GM18519 (cell line): ENCODE measurements at regions not wholly inside any gene's neighbourhood (a gene's known extent, or its start where the extent isn't known, plus 50 kb on each side); places are given as distances from the start of the nearest gene placed in this dataset.
"Not testable (repeated sequence)": the region's sequence is repeated elsewhere in the genome, so short reads cannot be mapped to it uniquely, and the experiment has no call there.

ENCODE experiments used
- ATAC-seq: cut with Tn5 transposase; IDR thresholded peaks from one replicate; pipeline ENCODE4 v1.9.1; 2021; ENCODE audit warnings: mild to moderate bottlenecking, moderate library complexity; ENCODE audit not compliant: unreplicated experiment, low FRiP score

DNA sequence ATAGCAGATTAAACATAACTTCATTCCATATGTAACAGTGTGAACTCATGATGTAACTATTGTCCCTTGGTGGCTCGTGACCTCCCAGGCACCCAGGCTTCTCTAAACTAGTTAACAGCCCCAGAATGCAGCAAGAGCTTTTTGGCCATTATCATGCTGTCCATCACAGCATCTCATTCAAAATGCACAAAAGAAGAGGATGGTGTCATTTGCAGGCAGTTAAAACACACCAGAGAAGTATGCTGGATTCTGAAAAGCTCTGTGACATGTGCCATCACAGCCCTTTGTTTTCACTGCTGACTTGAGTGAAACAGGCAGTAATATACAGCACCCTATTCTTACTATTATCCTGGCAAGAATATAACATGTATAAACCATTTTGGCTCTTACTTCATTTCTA lies 117.6 kb upstream of the CHMP2B start:
- no peak for ATAC-seq

DNA sequence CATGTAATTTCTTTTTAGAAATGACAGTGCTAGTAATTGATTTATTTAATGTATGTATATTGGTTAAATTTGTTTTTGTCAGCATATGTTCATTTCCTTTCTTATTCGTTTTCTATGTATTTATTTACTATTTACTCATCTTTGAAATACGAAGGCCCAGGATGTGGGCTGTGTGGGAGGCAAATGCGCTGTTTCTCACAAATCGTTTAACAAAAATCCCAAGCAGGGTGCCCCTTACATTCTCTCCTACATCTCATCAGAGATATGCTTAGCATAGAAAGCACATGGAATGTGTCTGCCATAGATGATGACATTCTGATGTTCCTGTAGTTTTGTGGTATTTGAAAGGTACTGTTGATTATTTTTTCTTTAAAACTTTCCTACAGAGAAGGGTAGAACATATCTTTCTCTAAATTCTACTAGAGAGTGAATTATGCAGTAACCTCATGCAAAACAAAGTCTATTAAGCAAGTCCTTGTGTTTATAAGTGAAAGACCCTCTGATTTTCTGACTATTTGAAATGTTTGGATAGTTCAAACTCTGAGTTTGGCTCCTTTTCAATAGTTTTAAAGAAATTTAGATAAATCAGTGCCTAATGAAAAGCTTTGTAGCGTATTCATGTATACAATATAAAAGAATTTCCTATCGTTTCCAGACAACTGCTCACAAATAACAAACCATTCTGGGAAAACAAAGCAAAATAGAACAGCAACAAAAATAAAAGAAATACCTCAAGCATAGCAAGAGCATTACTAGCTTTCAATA lies 111.1 kb upstream of the VGLL3 start:
- no peak for ATAC-seq

DNA sequence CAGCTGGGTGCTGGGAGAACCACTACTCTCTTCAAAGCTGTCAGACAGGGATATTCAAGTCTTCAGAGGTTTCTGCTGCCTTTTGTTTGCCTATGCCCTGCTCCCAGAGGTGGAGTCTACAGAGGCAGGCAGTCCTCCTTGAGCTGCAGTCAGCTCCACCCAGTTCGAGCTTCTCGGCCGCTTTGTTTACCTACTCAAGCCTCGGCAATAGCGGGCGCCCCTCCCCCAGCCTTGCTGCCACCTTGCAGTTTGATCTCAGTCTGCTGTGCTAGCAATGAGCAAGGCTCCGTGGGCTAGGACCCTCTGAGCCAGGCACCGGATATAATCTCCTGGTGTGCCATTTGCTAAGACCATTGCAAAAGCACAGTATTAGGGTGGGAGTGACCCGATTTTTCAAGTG lies 106.8 kb upstream of the VGLL3 start:
- not testable (repeated sequence) for ATAC-seq

DNA sequence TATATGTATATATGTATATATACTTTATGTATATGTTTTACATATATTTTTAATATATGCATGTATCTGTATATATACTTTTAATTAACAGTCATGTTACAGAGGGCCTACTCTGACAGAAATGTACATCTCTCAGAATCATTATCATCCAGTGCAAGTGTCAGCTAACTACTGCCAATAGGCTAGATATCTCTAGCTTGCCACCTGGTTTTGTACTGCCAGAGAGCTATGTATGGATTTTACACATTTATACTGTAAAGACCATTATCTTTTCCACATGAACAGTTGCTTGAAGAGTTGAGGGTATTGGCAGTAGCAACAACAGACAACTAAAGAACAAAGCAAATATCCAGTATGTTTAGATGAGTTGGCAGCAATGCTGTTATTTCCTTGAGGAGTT lies 99.7 kb upstream of the VGLL3 start:
- ATAC-seq = no peak

- peak; percentile 54 for ATAC-seq
Observed at GRCh38 chr3:87088993-87089841, 98.3 kb upstream of the VGLL3 start.

GRCh38 chr3:87088430-87088992 lies 97.6 kb upstream of the VGLL3 start:
- ATAC-seq = peak; percentile 4

GRCh38 chr3:87084868-87085267 lies 93.9 kb upstream of the VGLL3 start:
- no peak for ATAC-seq

DNA sequence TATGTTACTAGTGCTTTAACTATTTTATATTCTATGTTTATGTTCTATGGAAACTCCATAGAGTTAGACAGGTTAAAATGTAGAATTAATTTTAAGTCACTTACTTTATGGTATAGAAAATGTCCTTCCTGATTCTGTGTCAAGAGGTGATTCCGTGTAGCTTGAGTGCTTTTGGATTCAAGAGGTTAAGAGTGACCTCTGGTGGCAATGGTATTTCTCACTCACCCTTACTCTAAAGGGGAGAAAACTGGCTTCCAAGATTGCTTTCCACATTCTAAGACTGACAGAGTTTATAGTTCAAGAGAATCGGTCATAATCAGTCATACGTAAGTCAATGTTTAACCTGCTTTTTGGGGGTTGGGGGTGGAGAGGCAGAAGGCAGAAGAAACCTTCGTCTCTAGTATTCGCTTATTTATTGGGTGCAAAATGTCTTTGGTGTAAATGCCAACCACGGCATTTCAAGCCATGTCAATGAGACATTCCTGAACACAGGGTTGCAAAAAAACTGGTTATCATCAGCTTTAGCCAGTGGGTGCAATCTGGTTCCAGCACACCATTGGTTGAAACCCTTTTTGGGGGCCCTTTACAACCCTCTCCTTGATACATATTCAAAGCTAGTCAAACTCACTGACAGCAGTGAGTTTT lies 92.0 kb upstream of the VGLL3 start:
- peak; percentile 81 for ATAC-seq

DNA sequence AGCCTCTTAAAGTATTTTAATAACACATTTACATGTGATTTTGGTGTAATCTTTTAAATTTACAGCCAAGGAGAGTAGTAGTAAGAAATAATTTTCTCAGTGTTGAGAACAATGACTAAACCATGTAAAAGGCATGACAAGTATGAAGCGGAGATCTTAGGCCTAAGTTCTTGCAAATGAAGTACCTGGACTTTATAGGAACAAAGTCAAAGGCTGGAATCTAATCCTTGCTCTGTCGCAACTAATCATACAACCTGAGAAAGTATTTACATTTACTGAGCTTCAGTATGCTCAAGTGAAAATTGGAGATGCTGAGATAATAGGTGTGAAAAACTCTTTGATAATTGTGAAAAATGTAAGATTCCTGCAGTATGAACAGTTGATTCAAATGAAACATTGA lies 86.4 kb upstream of the VGLL3 start:
- no peak for ATAC-seq

DNA sequence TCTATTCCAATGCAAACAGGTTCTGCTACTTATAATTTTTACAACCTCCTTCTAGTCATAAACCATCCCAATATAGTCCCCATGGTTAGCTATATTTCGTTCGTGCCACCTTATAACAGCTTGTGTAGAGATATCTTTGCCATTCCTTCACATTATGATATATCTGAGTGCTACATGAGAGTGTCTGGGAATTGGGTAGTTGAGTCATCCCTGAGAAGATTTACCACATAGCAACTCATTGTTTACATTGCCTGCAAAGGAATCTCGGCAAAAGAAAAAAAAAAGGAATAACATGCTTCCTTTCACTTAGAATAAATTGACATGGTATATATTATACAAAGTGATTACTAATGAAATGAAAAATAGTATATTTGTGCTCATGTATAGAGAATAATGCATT lies 86.0 kb upstream of the VGLL3 start:
- ATAC-seq = no peak

DNA sequence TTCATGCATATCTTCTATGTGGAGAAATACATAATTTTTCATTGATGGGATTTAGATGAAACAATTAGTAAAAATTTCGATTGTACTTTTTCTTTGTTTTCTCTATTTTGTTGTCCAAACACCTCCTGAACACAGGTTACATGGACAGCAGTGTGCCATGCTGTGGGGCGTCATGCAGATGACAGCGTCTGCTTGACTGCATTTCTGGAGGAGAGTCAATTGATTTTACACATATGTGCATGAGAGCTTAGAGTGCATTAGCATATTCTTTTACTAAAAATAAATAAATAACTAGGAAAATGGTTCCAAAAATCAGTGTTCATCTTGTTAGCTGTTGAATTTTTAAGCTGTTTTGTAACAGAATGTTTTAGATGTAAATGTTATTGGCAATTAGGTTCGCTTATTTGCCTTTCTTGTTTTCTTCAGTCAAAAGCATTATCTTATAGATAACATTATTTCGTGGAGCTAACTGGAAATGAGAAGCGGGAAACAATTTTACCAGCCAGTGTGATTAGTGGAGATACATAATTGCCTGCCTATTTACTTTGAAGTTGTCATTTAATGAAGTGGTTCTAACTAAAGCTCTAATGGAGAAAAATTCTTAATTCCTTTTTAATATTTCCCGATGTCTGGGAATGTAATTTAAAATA lies 82.7 kb upstream of the VGLL3 start:
- ATAC-seq = no peak

GRCh38 chr3:87072446-87072845 lies 81.5 kb upstream of the VGLL3 start:
- ATAC-seq = no peak

DNA sequence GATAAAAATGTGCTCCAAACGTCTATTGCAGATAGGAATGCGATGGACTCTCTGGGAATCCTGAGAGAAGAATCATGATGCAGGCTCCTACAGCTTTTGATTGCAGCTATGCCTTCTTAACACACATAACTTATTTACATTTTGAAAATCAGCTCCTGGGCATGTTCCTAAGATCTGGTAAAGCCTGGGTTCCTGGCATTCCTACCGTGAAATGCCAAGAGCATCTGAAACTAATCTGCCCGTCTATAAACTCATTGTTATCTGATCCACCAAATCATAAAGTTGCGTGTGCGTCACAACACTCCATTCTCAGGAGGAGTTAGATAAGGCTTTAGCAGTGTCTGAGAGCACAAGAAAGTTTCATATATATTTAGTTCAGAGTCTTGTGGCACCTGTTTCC lies 79.0 kb upstream of the VGLL3 start:
- no peak for ATAC-seq

- no peak for ATAC-seq
Observed at GRCh38 chr3:87069021-87069420, 78.1 kb upstream of the VGLL3 start.

DNA sequence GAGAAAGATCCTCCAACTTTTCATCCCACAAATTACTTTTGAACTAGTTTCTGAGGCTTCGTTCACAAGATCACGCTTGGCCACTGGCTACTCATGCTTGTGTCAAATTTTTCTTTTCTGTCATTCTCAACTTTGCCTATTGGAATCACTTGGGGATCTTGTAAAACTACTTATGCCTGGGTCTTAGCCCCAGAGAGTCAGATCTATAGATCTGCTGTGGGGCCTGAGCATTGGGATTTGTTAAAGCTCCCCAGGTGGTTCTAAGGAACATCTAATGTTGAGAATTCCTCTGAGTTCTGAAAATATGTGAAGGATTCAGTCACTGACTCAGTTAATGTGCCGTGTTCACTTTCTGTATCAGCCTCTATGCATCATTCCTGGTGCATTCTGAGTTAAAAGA lies 71.7 kb upstream of the VGLL3 start:
- no peak for ATAC-seq

DNA sequence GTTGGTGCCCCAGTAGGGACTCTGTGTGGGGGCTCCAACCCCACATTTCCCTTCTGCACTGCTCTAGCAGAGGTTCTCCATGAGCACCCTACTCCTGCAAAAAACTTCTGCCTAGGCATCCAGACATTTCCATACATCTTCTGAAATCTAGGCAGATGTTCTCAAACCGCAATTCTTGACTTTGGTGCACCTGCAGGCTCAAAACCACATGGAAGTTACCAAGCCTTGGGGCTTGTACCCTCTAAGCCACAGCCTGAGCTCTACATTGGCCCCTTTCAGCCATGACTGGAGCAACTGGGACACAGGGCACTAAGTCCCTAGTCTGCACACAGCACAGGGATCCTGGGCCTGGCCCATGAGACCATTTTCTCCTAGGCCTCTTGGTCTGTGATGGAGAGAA lies 66.5 kb upstream of the VGLL3 start:
- no peak for ATAC-seq

DNA sequence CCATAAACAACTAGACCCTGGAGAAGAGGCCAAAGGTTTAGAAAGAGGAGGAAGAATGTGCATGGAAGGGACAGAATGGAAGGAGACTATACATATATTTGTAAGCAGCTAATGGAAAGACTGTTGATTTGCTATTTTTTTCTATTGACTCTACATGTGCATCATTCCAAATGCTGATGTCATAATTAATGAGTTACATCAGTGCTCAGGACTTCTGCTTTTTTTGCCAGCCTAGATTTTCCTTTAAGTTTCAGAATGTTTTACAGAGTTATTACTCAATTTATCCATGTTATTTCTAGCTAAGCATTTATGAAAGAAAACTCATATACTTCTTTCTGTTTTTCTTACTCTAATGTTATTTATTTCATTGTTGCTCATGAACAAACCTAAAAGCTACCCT lies 62.6 kb upstream of the VGLL3 start:
- no peak for ATAC-seq

GRCh38 chr3:87052499-87053260 lies 61.7 kb upstream of the VGLL3 start:
- ATAC-seq = no peak

- peak; percentile 56 for ATAC-seq
Observed at GRCh38 chr3:87047852-87048251, 56.9 kb upstream of the VGLL3 start.

GRCh38 chr3:87046241-87046640 lies 55.3 kb upstream of the VGLL3 start:
- ATAC-seq = no peak
